ENCODE measurements at regions not wholly inside any gene's neighbourhood (a gene's known extent, or its start where the extent isn't known, plus 50 kb on each side); places are given as distances from the start of the nearest gene placed in this dataset.

DNA sequence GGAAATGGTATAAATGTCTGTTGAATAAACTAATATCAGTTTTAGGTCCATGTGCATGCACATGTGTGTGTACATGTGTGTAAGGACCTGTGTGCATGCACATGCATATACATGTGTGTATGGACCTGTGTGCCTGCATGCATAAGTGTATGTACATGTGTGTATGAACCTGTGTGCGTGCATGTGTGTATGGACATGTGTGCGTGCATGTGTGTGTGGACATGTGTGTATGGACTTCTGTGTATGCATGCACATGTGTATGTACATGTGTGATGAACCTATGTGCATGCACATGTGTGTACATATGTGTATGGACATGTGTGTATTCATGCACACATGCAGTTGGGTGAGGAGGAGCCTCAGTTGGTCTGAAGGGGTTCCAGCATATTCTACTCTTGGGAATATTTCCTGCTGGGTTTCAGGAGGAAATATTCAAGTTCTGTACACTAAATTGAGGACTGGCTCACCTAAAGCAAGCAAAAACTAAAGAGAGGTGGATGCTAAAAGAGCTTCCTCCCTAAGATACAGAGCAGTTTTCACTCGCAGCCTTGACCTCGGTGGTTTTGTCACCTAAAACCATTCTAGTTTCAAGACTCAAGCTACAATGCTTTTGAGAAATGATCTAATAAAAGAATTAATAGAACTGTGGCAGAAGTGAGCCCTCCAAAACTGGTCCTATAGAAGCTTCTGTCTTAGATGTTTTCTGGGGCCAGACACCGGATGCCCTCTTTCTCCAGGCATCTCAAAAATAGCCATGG is 742.8 kb downstream of the MAFB start:
- Histone ChIP-seq H3K36me3 (ENCODE audit: insufficient read depth, low read length) (no peaks in the 10 kb centered on the region), H3K27me3 (ENCODE audit: insufficient read depth, low read length) (no peaks in the 10 kb centered on the region), H3K4me3 (ENCODE audit: low read length) (no peak overlapping the region), H3K4me1 (ENCODE audit: insufficient read depth, low read length) (no peaks in the 10 kb centered on the region), H3K27ac (ENCODE audit: low read depth, low read length) (no peak overlapping the region), H3K9ac (ENCODE audit: low read depth, low read length) (no peak overlapping the region), H3K9me3 (ENCODE audit: insufficient read depth, low read depth, low read length) (no peaks in the 10 kb centered on the region)
- WGBS, result 74% methylated on average over 5 of the region's 5 CpGs

DNA sequence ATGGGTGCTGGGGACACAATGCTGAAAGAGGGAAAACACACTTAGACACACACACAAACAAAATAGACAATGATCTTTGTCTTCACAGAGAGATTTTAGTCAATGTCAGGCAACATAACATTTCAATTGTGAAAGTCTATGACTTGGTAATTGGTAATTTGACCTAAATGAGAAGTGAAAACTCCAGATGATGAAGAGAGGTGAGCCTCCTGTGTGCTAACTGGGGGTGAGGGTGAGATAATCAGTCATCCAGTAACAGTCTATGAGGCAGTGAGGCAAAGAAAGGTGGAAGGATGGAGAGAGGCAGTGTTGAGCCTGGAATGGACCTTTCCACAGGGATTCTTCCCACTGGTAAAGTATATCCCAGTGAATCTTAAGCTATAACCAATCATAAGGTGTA is 744.2 kb downstream of the MAFB start:
- H3K4me1 ChIP-seq (ENCODE audit: insufficient read depth, low read length), result no peaks in the 10 kb centered on the region
- no peaks in the 10 kb centered on the region for H3K36me3 ChIP-seq (ENCODE audit: insufficient read depth, low read length)
- no peak overlapping the region for H3K9ac ChIP-seq (ENCODE audit: low read depth, low read length)
- H3K4me3 ChIP-seq (ENCODE audit: low read length), result no peak overlapping the region
- no peaks in the 10 kb centered on the region for H3K9me3 ChIP-seq (ENCODE audit: insufficient read depth, low read depth, low read length)
- no peaks in the 10 kb centered on the region for H3K27me3 ChIP-seq (ENCODE audit: insufficient read depth, low read length)
- no peak overlapping the region for H3K27ac ChIP-seq (ENCODE audit: low read depth, low read length)

DNA sequence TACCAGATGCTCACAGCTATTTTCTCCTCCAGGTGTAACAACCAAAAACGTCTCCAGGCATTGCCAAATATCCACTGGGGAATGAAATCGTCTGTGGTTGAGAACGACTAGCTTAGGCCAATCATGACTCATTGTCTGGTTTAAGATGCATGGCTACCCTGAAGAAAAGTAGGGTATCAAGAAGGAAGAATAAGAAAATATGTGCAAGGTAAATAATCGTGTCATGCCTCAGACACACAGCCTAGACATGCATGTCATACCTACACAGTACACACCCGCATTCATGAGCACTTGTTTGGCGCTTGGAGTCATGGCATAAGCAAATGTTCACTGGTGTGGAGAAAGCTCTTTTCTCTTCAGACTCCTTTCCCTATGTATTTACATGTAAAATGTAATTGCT is 745.7 kb downstream of the MAFB start:
- Histone ChIP-seq H3K27ac (ENCODE audit: low read depth, low read length) (no peak overlapping the region), H3K4me3 (ENCODE audit: low read length) (no peak overlapping the region), H3K36me3 (ENCODE audit: insufficient read depth, low read length) (no peaks in the 10 kb centered on the region), H3K9ac (ENCODE audit: low read depth, low read length) (no peak overlapping the region), H3K9me3 (ENCODE audit: insufficient read depth, low read depth, low read length) (no peaks in the 10 kb centered on the region), H3K4me1 (ENCODE audit: insufficient read depth, low read length) (no peaks in the 10 kb centered on the region), H3K27me3 (ENCODE audit: insufficient read depth, low read length) (no peaks in the 10 kb centered on the region)
- WGBS, result 93% methylated on average over 5 of the region's 6 CpGs

DNA sequence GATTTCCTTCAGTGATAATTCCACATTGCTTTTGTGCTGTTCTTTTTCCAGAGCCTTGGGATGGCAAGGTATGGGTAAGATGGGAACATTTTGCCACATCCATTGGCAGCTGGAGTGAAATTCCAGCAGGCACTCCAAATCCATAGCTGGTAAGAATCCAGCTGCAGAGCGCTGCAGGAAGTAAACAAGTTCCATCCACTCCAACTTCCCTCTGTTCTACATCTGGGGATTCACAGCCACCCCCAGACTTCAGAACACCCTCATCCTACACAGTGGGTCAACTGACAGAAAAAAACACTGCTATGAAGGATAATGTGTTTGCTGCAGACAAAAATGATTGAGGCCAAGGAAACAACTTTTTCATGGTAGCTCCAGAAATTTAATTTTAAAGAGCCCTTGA is 747.8 kb downstream of the MAFB start:
- no peaks in the 10 kb centered on the region for H3K9me3 ChIP-seq (ENCODE audit: insufficient read depth, low read depth, low read length)
- H3K9ac ChIP-seq (ENCODE audit: low read depth, low read length), result no peak overlapping the region
- H3K27ac ChIP-seq (ENCODE audit: low read depth, low read length), result no peak overlapping the region
- no peaks in the 10 kb centered on the region for H3K4me1 ChIP-seq (ENCODE audit: insufficient read depth, low read length)
- no peak overlapping the region for H3K4me3 ChIP-seq (ENCODE audit: low read length)
- H3K27me3 ChIP-seq (ENCODE audit: insufficient read depth, low read length), result no peaks in the 10 kb centered on the region
- WGBS, result 91% methylated on average over 1 of the region's 1 CpG
- no peaks in the 10 kb centered on the region for H3K36me3 ChIP-seq (ENCODE audit: insufficient read depth, low read length)

DNA sequence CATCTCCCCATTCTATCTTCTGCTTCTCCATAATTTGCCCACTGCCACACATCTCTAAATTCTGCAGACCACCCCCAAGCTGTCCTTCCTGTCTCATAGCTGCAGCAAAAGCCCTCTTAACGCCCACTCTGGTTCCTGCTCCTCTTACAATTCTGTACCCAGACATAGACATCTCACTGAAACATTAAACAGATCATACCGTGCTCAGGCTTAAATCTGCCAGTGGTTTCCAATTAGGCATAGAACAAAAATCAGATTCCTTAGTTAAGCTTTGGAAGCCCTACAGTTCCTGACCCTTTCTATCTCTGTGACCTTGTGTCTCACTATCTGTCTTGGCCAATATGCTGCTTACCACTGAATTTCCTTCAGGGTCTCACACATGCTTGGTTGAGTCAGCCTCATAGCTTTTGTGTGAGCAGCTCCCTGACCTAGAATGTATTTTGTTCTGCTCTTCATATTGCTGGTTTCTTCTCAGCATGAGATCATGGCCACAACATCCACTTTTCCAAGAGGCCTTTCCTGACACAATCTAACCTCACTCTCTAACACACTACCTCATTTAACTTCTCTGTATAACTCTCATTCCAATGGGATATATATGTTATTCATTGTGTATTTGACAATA is 749.7 kb downstream of the MAFB start:
- Histone ChIP-seq H3K4me3 (ENCODE audit: low read length) (no peak overlapping the region), H3K4me1 (ENCODE audit: insufficient read depth, low read length) (no peaks in the 10 kb centered on the region), H3K27me3 (ENCODE audit: insufficient read depth, low read length) (no peaks in the 10 kb centered on the region), H3K27ac (ENCODE audit: low read depth, low read length) (no peak overlapping the region), H3K9ac (ENCODE audit: low read depth, low read length) (no peak overlapping the region), H3K36me3 (ENCODE audit: insufficient read depth, low read length) (no peaks in the 10 kb centered on the region), H3K9me3 (ENCODE audit: insufficient read depth, low read depth, low read length) (no peaks in the 10 kb centered on the region)
- 90% methylated on average over 2 of the region's 2 CpGs for WGBS

DNA sequence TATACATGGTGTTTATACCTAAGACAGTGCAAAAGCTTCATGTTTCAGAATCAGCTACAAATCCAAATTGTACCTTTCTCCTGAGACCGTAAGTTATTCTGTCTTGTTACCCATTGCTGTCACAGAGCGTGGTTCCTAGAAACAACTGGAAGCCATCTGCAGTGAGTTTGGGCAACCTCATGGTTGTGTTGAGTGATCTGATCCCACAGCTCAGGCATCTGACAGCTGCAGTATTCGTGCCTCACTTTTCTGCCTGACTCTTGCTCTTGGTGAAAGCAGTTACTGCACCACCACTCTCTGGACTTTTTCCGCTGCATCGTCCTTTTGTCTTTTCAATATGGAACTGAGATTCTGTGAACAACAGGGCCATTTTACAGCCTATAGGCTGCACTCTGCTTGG is 752.6 kb downstream of the MAFB start:
- Histone ChIP-seq H3K9me3 (ENCODE audit: insufficient read depth, low read depth, low read length) (no peaks in the 10 kb centered on the region), H3K4me1 (ENCODE audit: insufficient read depth, low read length) (no peaks in the 10 kb centered on the region), H3K4me3 (ENCODE audit: low read length) (no peak overlapping the region), H3K27me3 (ENCODE audit: insufficient read depth, low read length) (no peaks in the 10 kb centered on the region), H3K27ac (ENCODE audit: low read depth, low read length) (no peak overlapping the region), H3K36me3 (ENCODE audit: insufficient read depth, low read length) (no peaks in the 10 kb centered on the region), H3K9ac (ENCODE audit: low read depth, low read length) (no peak overlapping the region)
- WGBS, result 85% methylated on average over 5 of the region's 5 CpGs

DNA sequence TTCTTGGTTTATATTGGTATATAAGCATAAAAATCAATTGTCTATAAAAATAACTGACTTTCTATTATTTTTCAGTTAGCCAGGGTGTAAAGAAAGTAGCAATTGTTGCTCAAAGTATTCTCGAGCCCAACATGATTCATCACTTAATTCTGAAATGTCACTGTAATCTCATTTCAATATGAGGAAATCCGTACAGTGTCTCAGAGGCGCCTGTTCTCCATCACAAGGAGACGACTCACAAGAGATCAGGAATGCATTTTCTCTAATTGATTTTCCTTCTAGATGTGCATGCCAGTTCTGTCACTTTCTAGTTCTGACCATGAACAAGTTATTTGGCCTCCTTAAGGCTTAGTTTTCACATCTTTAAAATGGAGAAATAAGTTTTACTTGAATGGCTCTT is 753.1 kb downstream of the MAFB start:
- Histone ChIP-seq H3K27ac (ENCODE audit: low read depth, low read length) (no peak overlapping the region), H3K4me3 (ENCODE audit: low read length) (no peak overlapping the region), H3K9ac (ENCODE audit: low read depth, low read length) (no peak overlapping the region), H3K9me3 (ENCODE audit: insufficient read depth, low read depth, low read length) (no peaks in the 10 kb centered on the region), H3K4me1 (ENCODE audit: insufficient read depth, low read length) (no peaks in the 10 kb centered on the region), H3K36me3 (ENCODE audit: insufficient read depth, low read length) (no peaks in the 10 kb centered on the region), H3K27me3 (ENCODE audit: insufficient read depth, low read length) (no peaks in the 10 kb centered on the region)
- 90% methylated on average over 4 of the region's 4 CpGs for WGBS

DNA sequence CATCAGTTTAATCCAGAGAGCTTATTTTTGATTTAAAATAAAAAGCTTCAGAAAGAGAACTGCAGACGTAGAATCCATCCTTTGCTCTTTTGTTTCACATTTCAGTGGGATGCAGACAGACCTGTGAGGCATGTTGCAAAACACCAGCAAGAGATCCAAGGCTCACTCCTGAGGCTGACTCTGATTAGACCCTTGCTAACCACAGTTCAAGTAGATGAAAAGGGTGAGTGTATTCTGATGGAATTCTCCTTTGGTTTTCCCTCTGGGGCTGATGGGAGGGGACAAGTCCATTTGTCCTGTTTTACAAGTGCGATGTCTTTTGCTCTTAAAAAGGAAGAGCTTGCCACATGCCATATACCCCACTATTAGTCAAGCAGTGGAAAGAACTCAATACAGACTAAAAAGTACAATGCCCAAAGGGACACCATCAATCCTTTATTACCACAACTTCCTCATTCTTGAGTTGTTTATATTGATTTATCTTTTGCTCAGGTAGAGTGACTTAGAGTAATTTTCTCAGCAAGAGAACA is 772.7 kb downstream of the MAFB start:
- H3K27ac ChIP-seq (ENCODE audit: low read depth, low read length), result no peak overlapping the region
- H3K4me3 ChIP-seq (ENCODE audit: low read length), result no peak overlapping the region
- no peaks in the 10 kb centered on the region for H3K9me3 ChIP-seq (ENCODE audit: insufficient read depth, low read depth, low read length)
- peaks cover 4% of the 10 kb centered on the region; the same call in 1 of the 2 replicates for H3K4me1 ChIP-seq (ENCODE audit: insufficient read depth, low read length)
- H3K27me3 ChIP-seq (ENCODE audit: insufficient read depth, low read length), result no peaks in the 10 kb centered on the region
- H3K9ac ChIP-seq (ENCODE audit: low read depth, low read length), result no peak overlapping the region
- no peaks in the 10 kb centered on the region for H3K36me3 ChIP-seq (ENCODE audit: insufficient read depth, low read length)
- 80% methylated on average over 2 of the region's 2 CpGs for WGBS

DNA sequence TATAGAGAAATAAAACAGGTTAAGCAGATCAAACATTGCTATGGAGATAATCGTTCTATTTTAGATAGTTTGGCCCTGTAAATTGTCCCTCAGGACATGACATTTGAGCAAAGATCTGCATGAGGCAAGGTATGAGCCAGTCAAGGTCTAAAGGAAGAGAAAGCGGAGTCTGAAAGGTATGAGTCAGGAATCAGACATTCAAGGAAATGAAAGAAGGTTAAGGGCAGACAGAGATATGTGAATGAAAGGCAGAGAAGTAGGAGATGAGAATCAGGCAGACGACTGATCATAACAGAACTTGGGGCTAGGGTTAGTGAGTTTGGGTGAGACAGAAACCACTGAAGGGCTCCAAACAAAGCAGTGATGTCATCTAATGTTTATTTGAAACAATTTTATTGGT is 775.8 kb downstream of the MAFB start:
- 88% methylated on average over 3 of the region's 3 CpGs for whole genome bisulfite sequencing
- H3K36me3 ChIP-seq (ENCODE audit: insufficient read depth, low read length), result no peaks in the 10 kb centered on the region
- H3K27me3 ChIP-seq (ENCODE audit: insufficient read depth, low read length), result no peaks in the 10 kb centered on the region

DNA sequence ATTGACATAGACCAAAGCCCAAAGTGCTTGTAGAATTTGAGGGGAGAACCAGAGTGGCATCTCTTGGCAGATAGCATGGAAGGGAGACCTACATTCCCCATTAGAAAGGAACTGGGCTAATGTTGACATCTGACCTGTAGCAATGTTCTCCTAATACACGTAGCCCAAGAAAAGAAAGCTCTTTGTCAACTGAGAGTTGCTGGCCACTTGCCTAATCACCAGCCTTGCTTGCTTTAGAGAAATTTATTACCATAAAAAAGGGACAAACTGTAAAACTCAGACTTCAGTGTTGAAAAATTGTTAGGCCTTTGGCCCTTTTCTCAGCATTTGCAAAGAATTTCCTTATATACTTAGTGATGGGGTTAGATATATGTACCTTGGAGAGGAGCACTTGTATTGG is 777.5 kb downstream of the MAFB start:
- Histone ChIP-seq H3K27ac (ENCODE audit: low read depth, low read length) (no peak overlapping the region), H3K9ac (ENCODE audit: low read depth, low read length) (no peak overlapping the region), H3K27me3 (ENCODE audit: insufficient read depth, low read length) (no peaks in the 10 kb centered on the region), H3K9me3 (ENCODE audit: insufficient read depth, low read depth, low read length) (no peaks in the 10 kb centered on the region), H3K4me1 (ENCODE audit: insufficient read depth, low read length) (peaks cover 3% of the 10 kb centered on the region; the same call in 1 of the 2 replicates), H3K36me3 (ENCODE audit: insufficient read depth, low read length) (no peaks in the 10 kb centered on the region), H3K4me3 (ENCODE audit: low read length) (no peak overlapping the region)
- WGBS, result 88% methylated on average over 1 of the region's 1 CpG

More for the DNA sequence above, 775.8 kb downstream of the MAFB start:
- Histone ChIP-seq H3K27ac (ENCODE audit: low read depth, low read length) (no peak overlapping the region), H3K4me3 (ENCODE audit: low read length) (no peak overlapping the region), H3K4me1 (ENCODE audit: insufficient read depth, low read length) (peaks cover 4% of the 10 kb centered on the region; the same call in 1 of the 2 replicates), H3K9me3 (ENCODE audit: insufficient read depth, low read depth, low read length) (no peaks in the 10 kb centered on the region), H3K9ac (ENCODE audit: low read depth, low read length) (no peak overlapping the region)

DNA sequence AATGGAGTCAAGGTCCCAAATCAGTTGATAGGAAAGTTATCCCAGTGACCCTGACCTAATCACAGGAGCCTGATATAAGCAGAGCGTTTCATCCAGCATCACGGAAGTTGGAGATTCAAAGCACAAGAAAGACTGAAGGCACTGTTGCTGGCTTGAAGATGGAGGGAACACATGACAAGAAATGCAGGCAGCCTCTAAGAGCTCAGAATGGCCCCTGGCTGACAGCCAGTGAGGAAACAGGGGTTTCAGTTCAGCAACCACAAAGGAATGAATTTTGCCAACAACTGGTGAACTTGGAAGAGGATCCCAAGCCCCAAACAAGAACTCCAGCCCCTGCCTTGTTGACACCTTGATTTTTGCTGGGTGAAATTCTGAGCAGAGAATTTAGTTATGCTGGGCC is 778.5 kb downstream of the MAFB start:
- no peaks in the 10 kb centered on the region for H3K4me1 ChIP-seq (ENCODE audit: insufficient read depth, low read length)
- H3K9me3 ChIP-seq (ENCODE audit: insufficient read depth, low read depth, low read length), result no peaks in the 10 kb centered on the region
- no peak overlapping the region for H3K4me3 ChIP-seq (ENCODE audit: low read length)
- H3K9ac ChIP-seq (ENCODE audit: low read depth, low read length), result no peak overlapping the region
- H3K27ac ChIP-seq (ENCODE audit: low read depth, low read length), result no peak overlapping the region
- WGBS, result 96% methylated on average over 2 of the region's 2 CpGs
- no peaks in the 10 kb centered on the region for H3K36me3 ChIP-seq (ENCODE audit: insufficient read depth, low read length)
- no peaks in the 10 kb centered on the region for H3K27me3 ChIP-seq (ENCODE audit: insufficient read depth, low read length)
